IMR-90 (cell line): ENCODE measurements at regions not wholly inside any gene's neighbourhood (a gene's known extent, or its start where the extent isn't known, plus 50 kb on each side); places are given as distances from the start of the nearest gene placed in this dataset.

Experiments
- ATAC-seq: fragments of 200-7000 bp; cut with Tn5 transposase; 2 replicates; pipeline ENCODE4 v1.9.1; 2020; ENCODE audit warnings: low read depth, mild to moderate bottlenecking, moderate library complexity
- BruUV-seq: library from RNA; stranded (reverse); fragments of 400-500 nt; replicated peaks from 2 replicates; lab custom pipeline; 2021; lab: Mats Ljungman, UMichigan
- CTCF ChIA-PET: fragments of 300-600 bp; formaldehyde crosslinking; extraction: SDS; loops from one replicate; lab custom pipeline; 2021; ENCODE audit warnings: antibody characterized with exemption; lab: Yijun Ruan, JAX
- POLR2A ChIA-PET: fragments of 300-600 bp; sonication (Branson Sonifier 250); formaldehyde crosslinking; loops from one replicate; lab custom pipeline; 2022; ENCODE audit warnings: antibody characterized with exemption; ENCODE audit not compliant: unreplicated experiment; lab: Charles Lee
- DNase-seq: peaks from one replicate; pipeline ENCODE4 v3.0.0; 2013
- H2AFZ ChIP-seq: replicated peaks from 2 replicates; pipeline ENCODE3; 2013; ENCODE audit warnings: low read length, mild to moderate bottlenecking; ENCODE audit not compliant: poor library complexity
- H2AK5ac ChIP-seq: 2 replicates; pipeline ENCODE4 v1.6.1; 2013; ENCODE audit warnings: low read depth, low read length, inconsistent platforms
- H2AK9ac ChIP-seq: replicated peaks from 2 replicates; pipeline ENCODE3; 2013; ENCODE audit warnings: mild to moderate bottlenecking, low read depth, low read length, moderate library complexity; ENCODE audit not compliant: poor library complexity
- H2BK120ac ChIP-seq: 2 replicates; pipeline ENCODE4 v1.6.1; 2013; ENCODE audit warnings: low read depth, low read length, inconsistent platforms
- H2BK15ac ChIP-seq: 3 replicates; pipeline ENCODE4 v1.6.1; 2013; ENCODE audit warnings: low read depth, low read length, inconsistent platforms
- H2BK20ac ChIP-seq: 2 replicates; pipeline ENCODE4 v1.6.1; 2013; ENCODE audit warnings: low read depth, mild to moderate bottlenecking, inconsistent platforms, low read length, moderate library complexity
- H2BK5ac ChIP-seq: 2 replicates; pipeline ENCODE4 v1.6.1; 2013; ENCODE audit warnings: mild to moderate bottlenecking, low read depth, low read length, inconsistent platforms; ENCODE audit not compliant: poor library complexity, severe bottlenecking
- H3K14ac ChIP-seq: replicated peaks from 2 replicates; pipeline ENCODE4 v1.6.1; 2013; ENCODE audit warnings: low read depth, low read length, inconsistent platforms
- H3K18ac ChIP-seq: 2 replicates; pipeline ENCODE4 v1.6.1; 2013; ENCODE audit warnings: low read depth, low read length, control low read depth
- H3K23ac ChIP-seq: 2 replicates; pipeline ENCODE4 v1.6.1; 2013; ENCODE audit warnings: low read depth, low read length, inconsistent platforms
- H3K27ac ChIP-seq: 2 replicates; pipeline ENCODE4 v1.5.1; 2013; ENCODE audit warnings: mild to moderate bottlenecking, control low read depth, low read length; ENCODE audit not compliant: insufficient read depth
- H3K27me3 ChIP-seq: 2 replicates; pipeline ENCODE4 v1.6.1; 2013; ENCODE audit warnings: low read length; ENCODE audit not compliant: control insufficient read depth, insufficient read depth
- H3K36me3 ChIP-seq: 2 replicates; pipeline ENCODE4 v1.6.1; 2013; ENCODE audit warnings: low read length, mixed read lengths; ENCODE audit not compliant: control insufficient read depth, insufficient read depth
- H3K4ac ChIP-seq: 2 replicates; pipeline ENCODE4 v1.6.1; 2013; ENCODE audit warnings: low read depth, low read length, inconsistent platforms
- H3K4me1 ChIP-seq: 2 replicates; pipeline ENCODE4 v1.6.1; 2013; ENCODE audit warnings: low read length, mixed read lengths; ENCODE audit not compliant: control insufficient read depth, insufficient read depth
- H3K4me2 ChIP-seq: 2 replicates; pipeline ENCODE4 v1.6.1; 2013; ENCODE audit warnings: low read depth, mild to moderate bottlenecking, control low read depth, low read length, moderate library complexity
- H3K4me3 ChIP-seq: 2 replicates; pipeline ENCODE4 v1.5.1; 2013; ENCODE audit warnings: low read depth, mild to moderate bottlenecking, control low read depth, low read length, moderate library complexity; ENCODE audit not compliant: insufficient read depth
- H3K56ac ChIP-seq: 2 replicates; pipeline ENCODE4 v1.6.1; 2013; ENCODE audit warnings: low read length, inconsistent platforms; ENCODE audit not compliant: insufficient read depth; ENCODE audit errors: extremely low read depth
- H3K79me1 ChIP-seq, 2 experiments: 2 replicates each; pipeline ENCODE4 v1.6.1; 2013; ENCODE audit warnings: low read length in 2 of 2, inconsistent platforms in 1 of 2, low read depth in 1 of 2
- H3K9ac ChIP-seq: 2 replicates; pipeline ENCODE4 v1.6.1; 2013; ENCODE audit warnings: low read depth, low read length, control low read depth
- H3K9me1 ChIP-seq: 2 replicates; pipeline ENCODE4 v1.6.1; 2013; ENCODE audit warnings: low read length, inconsistent platforms; ENCODE audit not compliant: insufficient read depth
- H3K9me3 ChIP-seq: 2 replicates; pipeline ENCODE4 v1.6.1; 2013; ENCODE audit warnings: low read length; ENCODE audit not compliant: control insufficient read depth, insufficient read depth
- H4K20me1 ChIP-seq: 2 replicates; pipeline ENCODE4 v1.6.1; 2013; ENCODE audit warnings: low read length, inconsistent platforms; ENCODE audit not compliant: insufficient read depth
- H4K5ac ChIP-seq: 2 replicates; pipeline ENCODE4 v1.6.1; 2013; ENCODE audit warnings: mild to moderate bottlenecking, low read depth, low read length, control low read depth
- H4K8ac ChIP-seq, 2 experiments: 2 replicates each; pipeline ENCODE4 v1.6.1; 2013; ENCODE audit warnings: low read depth in 2 of 2, low read length in 2 of 2, control low read depth in 1 of 2, inconsistent platforms in 1 of 2
- H4K91ac ChIP-seq: 2 replicates; pipeline ENCODE4 v1.6.1; 2013; ENCODE audit warnings: low read depth, low read length, inconsistent platforms; ENCODE audit not compliant: insufficient read depth
- BHLHE40 ChIP-seq: fragments of 150-350 bp; IDR thresholded peaks from 2 replicates; pipeline ENCODE4 v1.6.1; 2016; ENCODE audit warnings: mild to moderate bottlenecking, low read depth, low read length
- CEBPB ChIP-seq: IDR thresholded peaks from 2 replicates; pipeline ENCODE4 v1.6.1; 2012; ENCODE audit warnings: low read depth, low read length, improper control_type of control experiment
- CHD1 ChIP-seq: IDR thresholded peaks from 2 replicates; pipeline ENCODE4 v1.6.1; 2012; ENCODE audit warnings: low read depth, low read length, improper control_type of control experiment
- FOS ChIP-seq: fragments of 150-350 bp; IDR thresholded peaks from 2 replicates; pipeline ENCODE4 v1.6.1; 2016; ENCODE audit warnings: low read depth, low read length
- MAFK ChIP-seq: IDR thresholded peaks from 2 replicates; pipeline ENCODE4 v1.6.1; 2012; ENCODE audit warnings: low read depth, low read length, improper control_type of control experiment
- MAZ ChIP-seq: IDR thresholded peaks from 2 replicates; pipeline ENCODE4 v1.6.1; 2012; ENCODE audit warnings: low read depth, mild to moderate bottlenecking, low read length, improper control_type of control experiment, moderate library complexity, borderline replicate concordance
- MXI1 ChIP-seq: IDR thresholded peaks from 2 replicates; pipeline ENCODE4 v1.6.1; 2012; ENCODE audit warnings: low read depth, mild to moderate bottlenecking, low read length, moderate library complexity, borderline replicate concordance
- NFE2L2 ChIP-seq: fragments of 150-350 bp; IDR thresholded peaks from 2 replicates; pipeline ENCODE4 v1.6.1; 2016; ENCODE audit warnings: low read depth, mild to moderate bottlenecking, low read length
- POLR2A ChIP-seq: IDR thresholded peaks from 2 replicates; pipeline ENCODE4 v1.6.1; 2012; ENCODE audit warnings: mild to moderate bottlenecking, low read depth, low read length
- RAD21 ChIP-seq: IDR thresholded peaks from 2 replicates; pipeline ENCODE4 v1.6.1; 2012; ENCODE audit warnings: low read length, improper control_type of control experiment
- RCOR1 ChIP-seq: IDR thresholded peaks from 2 replicates; pipeline ENCODE4 v1.6.1; 2012; ENCODE audit warnings: mild to moderate bottlenecking, low read length, improper control_type of control experiment; ENCODE audit not compliant: insufficient replicate concordance
- RFX5 ChIP-seq: IDR thresholded peaks from 2 replicates; pipeline ENCODE4 v1.8.0; 2012; ENCODE audit warnings: low read depth, mild to moderate bottlenecking, low read length, moderate library complexity
- SMC3 ChIP-seq: fragments of 150-350 bp; IDR thresholded peaks from 2 replicates; pipeline ENCODE4 v1.6.1; 2016; ENCODE audit warnings: low read depth, mild to moderate bottlenecking, antibody characterized with exemption, low read length, moderate library complexity
- WGBS, 2 experiments: methylation state at CpG; one replicate each; pipeline versions ENCODE4 v1.1.5 to v1.1.7; 2013; ENCODE audit warnings: missing lambda C conversion rate in 2 of 2; ENCODE audit not compliant: insufficient read length in 1 of 2; ENCODE audit errors: extremely low coverage in 2 of 2; 5-methylcytosine and 5-hydroxymethylcytosine counted together
- dilution Hi-C: fragments of 300-500 bp; cut with HindIII; formaldehyde crosslinking; loops from one replicate; pipeline ENCODE4 v1.14.3; 2018; ENCODE audit warnings: low sequenced_read_pairs; ENCODE audit not compliant: unreplicated experiment
- in situ Hi-C: fragments of 300-500 bp; cut with MboI; formaldehyde crosslinking; loops from 3 replicates; pipeline ENCODE4 v1.14.3; 2019; ENCODE audit warnings: low sequenced_read_pairs, inconsistent platforms, mixed read lengths
- intact Hi-C: fragments of 100-400 bp; cut with micrococcal nuclease; formaldehyde crosslinking; loops from 2 replicates; pipeline ENCODE4 v1.10.0; 2022
- TF ChIP-seq, protein P1 (sequence below): fragments of 150-350 bp; IDR thresholded peaks from 2 replicates; pipeline ENCODE4 v1.6.1; 2016; ENCODE audit warnings: low read depth, mild to moderate bottlenecking, low read length, moderate library complexity, borderline replicate concordance
- TF ChIP-seq, protein P2 (sequence below): conservative IDR thresholded peaks from 2 replicates; pipeline ENCODE4 v1.5.1; 2012; ENCODE audit warnings: mild to moderate bottlenecking, low read depth, low read length, improper control_type of control experiment
- TF ChIP-seq, protein P3 (sequence below): fragments of 150-350 bp; IDR thresholded peaks from 2 replicates; pipeline ENCODE4 v1.6.1; 2017; ENCODE audit warnings: mild to moderate bottlenecking, antibody characterized with exemption, low read length, low read depth

DNA sequence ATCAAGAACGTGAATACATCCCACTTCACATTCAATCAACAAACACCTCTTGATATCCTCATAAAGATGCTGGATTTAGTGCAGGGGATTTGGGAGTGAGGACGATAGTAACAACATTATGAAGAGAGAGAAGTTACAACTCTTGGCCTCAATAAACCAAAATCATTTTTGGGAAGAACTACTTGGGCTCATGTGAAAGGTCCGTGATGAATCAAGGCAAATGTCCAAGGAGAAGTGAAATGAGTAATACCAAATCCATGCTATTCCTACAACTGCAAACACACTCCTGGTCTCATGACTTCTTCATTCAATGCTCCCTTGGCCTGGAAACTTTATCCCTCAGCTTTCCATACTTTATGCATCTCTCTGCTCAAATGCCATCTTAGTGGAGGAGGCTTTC, 162.0 kb upstream of the LMNTD1 start:
- Histone ChIP-seq H3K18ac (peak overlapping the region; percentile 46; the same call in 1 of the 2 replicates), H2BK15ac (0 out of 3 replicates have a peak overlapping the region, but pooled peaks have one; percentile 39), H3K9ac (no peak overlapping the region), H4K20me1 (no peaks in the 10 kb centered on the region), H2BK5ac (peak overlapping the region; percentile 42), H3K4me3 (no peak overlapping the region), H3K9me3 (peaks cover 6% of the 10 kb centered on the region), H3K27me3 (no peaks in the 10 kb centered on the region), H3K4ac (no peak overlapping the region; the same call in 1 of the 2 replicates), H2AK9ac (no peak overlapping the region), H4K91ac (no peak overlapping the region), H2BK20ac (peak overlapping the region; percentile 24; the same call in 1 of the 2 replicates), H2AK5ac (no peak overlapping the region), H3K4me2 (no peak overlapping the region), H3K36me3 (no peaks in the 10 kb centered on the region), H2AFZ (no peak overlapping the region), H3K27ac (no peak overlapping the region), H3K56ac (no peak overlapping the region), H3K14ac (no peak overlapping the region), H2BK120ac (no peak overlapping the region), H3K23ac (no peak overlapping the region), H3K79me1 (no peaks in the 10 kb centered on the region), H3K4me1 (peaks cover 7% of the 10 kb centered on the region), H4K8ac (no peak overlapping the region), H3K9me1 (no peaks in the 10 kb centered on the region), H4K5ac (peak overlapping the region; percentile 8; the same call in 1 of the 2 replicates)
- in situ Hi-C loops (no loop called here), dilution Hi-C loops (no loop called here), intact Hi-C loops (no loop called here)
- ATAC-seq (no peak), DNase-seq (peak; percentile 59)
- BruUV-seq: no TSS peak
- no CpG with 5 or more reads among the region's 3 CpGs for WGBS, 2 experiments
- TF ChIP-seq POLR2A: no peak
- TF ChIP-seq RCOR1: no peak
- TF ChIP-seq, protein P1, sequence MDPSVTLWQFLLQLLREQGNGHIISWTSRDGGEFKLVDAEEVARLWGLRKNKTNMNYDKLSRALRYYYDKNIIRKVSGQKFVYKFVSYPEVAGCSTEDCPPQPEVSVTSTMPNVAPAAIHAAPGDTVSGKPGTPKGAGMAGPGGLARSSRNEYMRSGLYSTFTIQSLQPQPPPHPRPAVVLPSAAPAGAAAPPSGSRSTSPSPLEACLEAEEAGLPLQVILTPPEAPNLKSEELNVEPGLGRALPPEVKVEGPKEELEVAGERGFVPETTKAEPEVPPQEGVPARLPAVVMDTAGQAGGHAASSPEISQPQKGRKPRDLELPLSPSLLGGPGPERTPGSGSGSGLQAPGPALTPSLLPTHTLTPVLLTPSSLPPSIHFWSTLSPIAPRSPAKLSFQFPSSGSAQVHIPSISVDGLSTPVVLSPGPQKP: no peak
- no peak for TF ChIP-seq MAFK
- TF ChIP-seq CEBPB: no peak
- no peak for TF ChIP-seq BHLHE40
- no peak for TF ChIP-seq MXI1
- no peak for TF ChIP-seq RFX5
- no peak for TF ChIP-seq MAZ
- no peak for TF ChIP-seq CHD1
- TF ChIP-seq, protein P2, sequence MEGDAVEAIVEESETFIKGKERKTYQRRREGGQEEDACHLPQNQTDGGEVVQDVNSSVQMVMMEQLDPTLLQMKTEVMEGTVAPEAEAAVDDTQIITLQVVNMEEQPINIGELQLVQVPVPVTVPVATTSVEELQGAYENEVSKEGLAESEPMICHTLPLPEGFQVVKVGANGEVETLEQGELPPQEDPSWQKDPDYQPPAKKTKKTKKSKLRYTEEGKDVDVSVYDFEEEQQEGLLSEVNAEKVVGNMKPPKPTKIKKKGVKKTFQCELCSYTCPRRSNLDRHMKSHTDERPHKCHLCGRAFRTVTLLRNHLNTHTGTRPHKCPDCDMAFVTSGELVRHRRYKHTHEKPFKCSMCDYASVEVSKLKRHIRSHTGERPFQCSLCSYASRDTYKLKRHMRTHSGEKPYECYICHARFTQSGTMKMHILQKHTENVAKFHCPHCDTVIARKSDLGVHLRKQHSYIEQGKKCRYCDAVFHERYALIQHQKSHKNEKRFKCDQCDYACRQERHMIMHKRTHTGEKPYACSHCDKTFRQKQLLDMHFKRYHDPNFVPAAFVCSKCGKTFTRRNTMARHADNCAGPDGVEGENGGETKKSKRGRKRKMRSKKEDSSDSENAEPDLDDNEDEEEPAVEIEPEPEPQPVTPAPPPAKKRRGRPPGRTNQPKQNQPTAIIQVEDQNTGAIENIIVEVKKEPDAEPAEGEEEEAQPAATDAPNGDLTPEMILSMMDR: no peak
- TF ChIP-seq SMC3: no peak
- TF ChIP-seq NFE2L2: no peak
- TF ChIP-seq RAD21: no peak
- TF ChIP-seq, protein P3, sequence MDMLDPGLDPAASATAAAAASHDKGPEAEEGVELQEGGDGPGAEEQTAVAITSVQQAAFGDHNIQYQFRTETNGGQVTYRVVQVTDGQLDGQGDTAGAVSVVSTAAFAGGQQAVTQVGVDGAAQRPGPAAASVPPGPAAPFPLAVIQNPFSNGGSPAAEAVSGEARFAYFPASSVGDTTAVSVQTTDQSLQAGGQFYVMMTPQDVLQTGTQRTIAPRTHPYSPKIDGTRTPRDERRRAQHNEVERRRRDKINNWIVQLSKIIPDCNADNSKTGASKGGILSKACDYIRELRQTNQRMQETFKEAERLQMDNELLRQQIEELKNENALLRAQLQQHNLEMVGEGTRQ: no peak
- no peak for TF ChIP-seq FOS
- ChIA-PET POLR2A (no interaction called here), CTCF (no interaction called here)
